HG02759 (cell line): ENCODE measurements at regions not wholly inside any gene's neighbourhood (a gene's known extent, or its start where the extent isn't known, plus 50 kb on each side); places are given as distances from the start of the nearest gene placed in this dataset.

Source experiments
- ATAC-seq: cut with Tn5 transposase; IDR thresholded peaks from one replicate; pipeline ENCODE4 v1.9.1; 2021; ENCODE audit warnings: mild to moderate bottlenecking, moderate library complexity; ENCODE audit not compliant: unreplicated experiment

GRCh38 chr5:68954618-68954910, 139.2 kb upstream of the SLC30A5 start:
- no peak for ATAC-seq

GRCh38 chr5:68957591-68957990, 136.2 kb upstream of the SLC30A5 start:
- ATAC-seq, result no peak

- ATAC-seq, result no peak
Measured at GRCh38 chr5:68958428-68958827, 135.4 kb upstream of the SLC30A5 start.

GRCh38 chr5:68960456-68960855, 133.4 kb upstream of the SLC30A5 start:
- no peak for ATAC-seq

- ATAC-seq, result no peak
Measured at GRCh38 chr5:68960961-68961360, 132.9 kb upstream of the SLC30A5 start.

GRCh38 chr5:68961762-68962161, 132.1 kb upstream of the SLC30A5 start:
- ATAC-seq, result no peak

- no peak for ATAC-seq
Measured at GRCh38 chr5:68962757-68963484, 130.9 kb upstream of the SLC30A5 start.

GRCh38 chr5:68964679-68965078, 129.1 kb upstream of the SLC30A5 start:
- no peak for ATAC-seq

- no peak for ATAC-seq
Measured at GRCh38 chr5:68965926-68966325, 127.9 kb upstream of the SLC30A5 start.

GRCh38 chr5:68966596-68966995, 127.2 kb upstream of the SLC30A5 start:
- ATAC-seq, result no peak

- no peak for ATAC-seq
Measured at GRCh38 chr5:68968429-68968828, 125.4 kb upstream of the SLC30A5 start.

GRCh38 chr5:68970617-68971016, 123.2 kb upstream of the SLC30A5 start:
- ATAC-seq, result no peak

- ATAC-seq, result no peak
Measured at GRCh38 chr5:68973696-68974095, 120.1 kb upstream of the SLC30A5 start.

- ATAC-seq, result no peak
Measured at GRCh38 chr5:68983043-68983442, 110.8 kb upstream of the SLC30A5 start.

GRCh38 chr5:68983959-68984358, 109.9 kb upstream of the SLC30A5 start:
- ATAC-seq, result no peak

- ATAC-seq, result no peak
Measured at GRCh38 chr5:68991279-68992084, 102.3 kb upstream of the SLC30A5 start.

- ATAC-seq, result no peak
Measured at GRCh38 chr5:68994645-68995044, 99.2 kb upstream of the SLC30A5 start.

GRCh38 chr5:68995845-68996545, 97.8 kb upstream of the SLC30A5 start:
- ATAC-seq, result no peak

GRCh38 chr5:68999181-68999580, 94.6 kb upstream of the SLC30A5 start:
- no peak for ATAC-seq

- ATAC-seq, result no peak
Measured at GRCh38 chr5:69000216-69000919, 93.4 kb upstream of the SLC30A5 start.

GRCh38 chr5:69000949-69001348, 92.9 kb upstream of the SLC30A5 start:
- ATAC-seq, result no peak
